Activated CD4-positive, alpha-beta T cell treated with anti-CD3 and anti-CD28 coated beads, Interleukin-2, amount 50 U/mL, for 16 hours (primary cell): ENCODE measurements at regions not wholly inside any gene's neighbourhood (a gene's known extent, or its start where the extent isn't known, plus 50 kb on each side); places are given as distances from the start of the nearest gene placed in this dataset.
"Not testable (repeated sequence)": the region's sequence is repeated elsewhere in the genome, so short reads cannot be mapped to it uniquely, and the experiment has no call there.

ENCODE experiments used
- DNase-seq: peaks from one replicate; pipeline ENCODE4 v3.0.0-alpha.2; 2020

DNA sequence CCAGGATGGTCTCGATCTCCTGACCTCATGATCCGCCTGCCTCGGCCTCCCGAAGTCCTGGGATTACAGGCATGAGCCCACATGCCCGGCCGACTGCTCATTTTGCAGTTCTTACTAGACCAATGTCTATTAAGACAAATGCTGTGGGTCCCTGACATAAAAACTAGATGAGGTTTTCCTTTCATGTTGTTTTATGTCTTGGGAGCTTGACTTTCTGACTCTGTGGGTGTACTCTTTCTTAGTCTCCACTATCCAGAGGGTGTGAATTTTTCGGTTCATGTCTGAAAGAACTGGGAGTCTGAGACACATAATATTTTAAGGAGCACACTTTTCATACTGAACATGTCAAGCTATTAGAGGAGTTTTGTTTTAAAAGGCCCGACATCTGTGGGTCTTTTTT, 744.9 kb upstream of the B3GALT2 start:
- DNase-seq: no peak

- no peak for DNase-seq
Observed at GRCh38 chr1:193929374-193930033, 743.1 kb upstream of the B3GALT2 start.

DNA sequence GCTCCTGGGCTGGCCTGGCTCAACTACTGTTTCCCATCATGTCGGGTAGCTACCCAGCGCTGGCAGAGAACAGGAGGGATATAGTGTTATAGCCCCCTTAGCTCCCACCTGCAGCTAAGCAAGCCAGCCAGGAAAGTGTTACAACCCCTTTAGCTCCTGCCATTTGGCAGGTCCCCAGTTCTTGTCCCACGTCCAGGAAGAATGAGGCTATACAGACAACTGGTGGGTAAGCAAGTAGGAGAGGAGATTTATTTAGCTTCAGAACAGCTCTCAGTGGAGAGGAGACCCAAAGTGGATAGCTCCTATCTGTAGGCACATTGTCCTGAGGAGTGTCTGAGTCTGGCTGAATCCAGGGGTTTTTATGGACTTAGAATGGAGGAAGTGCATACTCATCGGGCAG, 741.1 kb upstream of the B3GALT2 start:
- DNase-seq: no peak

- no peak for DNase-seq
Observed at GRCh38 chr1:193926956-193927355, 740.5 kb upstream of the B3GALT2 start.

GRCh38 chr1:193919827-193920226, 733.4 kb upstream of the B3GALT2 start:
- DNase-seq: no peak

DNA sequence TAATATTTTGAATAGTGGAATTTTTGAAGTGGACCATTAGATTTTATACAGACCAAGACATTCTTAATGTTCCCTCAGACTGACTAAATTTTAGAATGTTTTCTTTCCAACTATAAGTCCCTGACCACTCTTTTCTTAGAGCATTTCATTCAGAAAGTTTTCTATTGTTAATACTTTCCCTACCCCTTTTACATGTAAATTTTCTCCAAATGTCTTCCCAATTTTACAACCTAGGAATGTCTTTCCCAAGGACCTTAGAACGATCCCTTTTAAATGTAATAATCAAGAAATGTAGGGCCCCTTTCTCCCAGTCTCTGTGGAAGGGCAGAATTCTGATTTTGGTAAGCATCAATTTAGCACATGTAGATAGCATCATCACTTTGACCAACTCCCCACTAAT, 730.0 kb upstream of the B3GALT2 start:
- DNase-seq: no peak

- no peak for DNase-seq
Observed at GRCh38 chr1:193914871-193915270, 728.5 kb upstream of the B3GALT2 start.

DNA sequence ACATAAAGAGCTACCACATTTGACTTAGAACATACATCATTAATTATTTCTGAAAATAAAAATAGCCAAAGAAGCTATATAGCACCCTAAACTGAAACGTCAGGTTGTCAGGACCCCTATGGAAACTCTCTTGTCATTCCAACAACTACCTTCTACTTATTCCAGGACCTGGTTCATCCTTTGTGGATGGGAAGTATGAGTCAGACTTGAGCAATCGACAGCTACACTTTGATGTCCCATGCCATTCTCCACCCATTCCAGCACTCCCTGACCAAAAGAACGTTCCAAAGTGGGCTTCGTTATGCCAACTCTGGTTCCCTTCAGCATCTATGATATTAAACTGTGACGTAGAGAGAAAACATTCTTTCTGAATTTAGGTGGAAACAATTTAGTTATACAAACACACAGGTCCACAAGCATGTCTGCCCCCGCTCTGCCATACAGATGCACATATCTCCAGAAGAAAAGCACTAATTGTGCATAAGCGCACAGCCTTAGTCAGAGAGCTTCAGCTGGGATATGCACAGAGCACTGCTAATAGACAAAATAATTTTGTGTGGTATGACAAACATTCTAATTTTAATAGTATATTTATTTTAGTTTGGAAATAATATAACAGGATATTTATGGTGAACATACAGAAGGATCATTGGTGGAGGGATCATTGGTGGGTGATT, 723.1 kb upstream of the B3GALT2 start:
- no peak for DNase-seq

DNA sequence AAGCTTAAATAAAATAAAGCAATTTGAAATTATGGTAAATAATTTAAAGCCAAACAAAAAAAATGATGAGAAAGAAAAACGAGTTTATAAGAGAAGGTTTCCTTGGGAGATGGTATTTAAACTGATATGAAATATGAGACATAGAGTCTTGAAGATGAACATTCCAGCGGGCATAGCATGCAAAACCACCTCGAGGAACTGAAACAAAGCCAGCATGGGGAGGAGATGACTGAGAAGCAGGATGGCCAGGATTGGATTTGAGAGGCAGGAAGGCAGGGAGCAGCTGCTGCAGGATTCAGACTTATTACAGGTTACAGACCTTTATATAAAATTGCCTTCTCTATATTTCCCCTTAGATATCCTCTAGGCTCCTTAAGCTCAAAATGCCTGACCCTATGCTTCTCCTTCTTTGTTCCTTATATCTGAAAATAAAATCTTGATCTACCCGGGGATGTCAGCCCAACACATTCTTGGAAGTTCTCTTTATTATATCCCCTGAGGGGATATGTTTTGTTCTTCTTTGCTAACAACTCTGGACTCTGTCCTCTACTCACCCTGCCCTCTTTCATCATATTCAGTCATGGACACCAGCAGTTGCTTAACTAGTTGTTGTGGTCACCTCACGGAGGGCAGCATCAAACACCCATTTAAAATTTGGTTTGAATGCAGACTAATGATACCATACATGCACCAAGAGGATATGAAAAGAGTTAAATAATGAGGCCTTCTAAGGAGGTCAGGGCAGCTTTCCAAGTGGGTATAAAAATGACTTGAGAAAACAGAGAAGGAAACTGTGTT, 719.1 kb upstream of the B3GALT2 start:
- DNase-seq: no peak

DNA sequence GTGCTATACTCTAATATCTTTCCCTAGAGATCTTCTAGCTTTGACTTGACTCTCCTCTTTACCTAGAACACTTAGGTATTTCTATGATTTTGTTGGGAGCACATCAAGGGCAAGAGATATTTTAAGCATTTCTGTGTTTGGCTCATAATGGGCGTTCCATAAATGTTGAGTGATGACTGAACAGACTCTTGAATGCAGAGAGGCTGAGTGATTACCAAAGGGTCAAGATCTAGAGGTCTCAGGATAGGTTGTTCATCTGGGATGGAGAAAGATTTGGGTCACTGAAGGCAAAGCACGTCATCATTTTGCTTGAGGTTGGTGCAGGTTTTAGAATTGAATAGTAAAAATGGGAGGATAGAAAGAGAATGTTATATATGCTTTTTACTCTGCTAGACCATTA, 705.4 kb upstream of the B3GALT2 start:
- no peak for DNase-seq

- no peak for DNase-seq
Observed at GRCh38 chr1:193890935-193891334, 704.5 kb upstream of the B3GALT2 start.

GRCh38 chr1:193884848-193885558, 698.6 kb upstream of the B3GALT2 start:
- DNase-seq: no peak

GRCh38 chr1:193877920-193878319, 691.5 kb upstream of the B3GALT2 start:
- DNase-seq: not testable (repeated sequence)

DNA sequence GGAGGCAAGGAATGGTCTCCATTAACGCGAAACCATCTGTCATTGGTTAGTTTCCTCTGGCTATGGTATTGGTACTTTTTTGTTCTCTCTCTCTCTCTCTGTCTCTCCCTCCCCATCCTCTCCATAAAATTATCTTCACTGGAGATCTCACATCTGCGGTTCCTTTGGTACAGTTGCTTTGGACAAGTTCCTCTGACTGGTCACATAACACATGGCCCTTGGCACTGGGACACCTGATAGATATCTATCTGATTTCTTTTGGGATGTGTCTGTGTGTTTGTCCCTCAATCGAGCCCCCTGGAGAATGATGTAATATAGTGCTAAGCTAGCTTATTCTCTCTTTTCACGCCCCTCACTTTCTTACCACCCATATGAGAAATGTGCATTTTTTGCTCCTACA, 682.0 kb upstream of the B3GALT2 start:
- no peak for DNase-seq

- DNase-seq: no peak
Observed at GRCh38 chr1:193856261-193856660, 669.8 kb upstream of the B3GALT2 start.

- DNase-seq: no peak
Observed at GRCh38 chr1:193850745-193851144, 664.3 kb upstream of the B3GALT2 start.

DNA sequence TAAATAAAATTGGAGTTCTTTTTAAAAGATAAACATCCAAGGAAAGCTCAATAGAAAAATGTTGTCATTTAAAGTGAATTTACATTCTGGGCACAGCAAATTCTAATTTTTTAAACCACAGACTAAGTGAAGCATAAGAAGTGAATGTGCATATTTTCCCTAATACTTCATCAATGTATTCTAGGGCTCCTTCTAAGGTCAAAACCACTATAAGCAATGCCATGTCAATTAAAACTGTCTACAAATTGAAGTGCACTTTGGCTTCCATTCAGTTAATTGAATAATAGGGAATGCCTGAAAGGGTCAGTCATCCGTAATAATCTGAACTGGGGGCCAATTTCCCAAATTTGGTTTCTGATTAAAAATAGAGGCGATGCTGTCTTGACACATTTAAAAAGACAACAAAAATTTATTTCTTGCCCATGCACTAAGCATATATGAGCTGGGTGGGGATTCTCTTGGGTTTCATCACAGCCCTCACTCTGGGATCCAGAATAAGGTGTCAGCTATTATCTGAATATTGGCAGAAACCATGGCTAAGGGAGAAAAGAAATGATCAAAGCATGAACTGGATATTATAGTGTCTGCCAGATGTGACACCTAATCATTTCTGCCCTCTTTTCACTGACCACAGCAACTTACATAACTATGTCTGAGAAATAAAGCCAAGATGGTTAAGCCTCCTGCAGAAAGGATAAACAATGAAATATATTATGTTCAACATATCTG, 660.6 kb upstream of the B3GALT2 start:
- DNase-seq: no peak

DNA sequence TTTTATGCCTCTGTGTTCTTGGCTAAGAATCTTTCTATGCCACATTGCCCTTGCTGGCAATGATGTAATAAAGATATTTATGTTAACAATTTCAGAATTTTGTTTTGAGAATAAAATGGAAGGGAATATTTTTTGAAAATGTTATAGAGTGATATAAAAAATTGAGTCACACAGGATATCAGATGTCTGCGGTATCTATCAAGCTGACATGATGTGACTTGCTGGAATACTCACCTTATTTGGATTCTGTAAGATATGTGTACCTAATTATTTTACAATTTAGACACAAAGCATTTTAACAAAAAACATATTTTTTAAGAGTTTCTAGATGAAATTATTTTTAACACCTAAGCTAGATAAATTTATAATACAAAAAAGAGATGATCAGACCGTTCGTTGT, 660.0 kb upstream of the B3GALT2 start:
- DNase-seq: no peak

GRCh38 chr1:193841857-193842256, 655.4 kb upstream of the B3GALT2 start:
- no peak for DNase-seq

- no peak for DNase-seq
Observed at GRCh38 chr1:193831465-193831864, 645.1 kb upstream of the B3GALT2 start.

DNA sequence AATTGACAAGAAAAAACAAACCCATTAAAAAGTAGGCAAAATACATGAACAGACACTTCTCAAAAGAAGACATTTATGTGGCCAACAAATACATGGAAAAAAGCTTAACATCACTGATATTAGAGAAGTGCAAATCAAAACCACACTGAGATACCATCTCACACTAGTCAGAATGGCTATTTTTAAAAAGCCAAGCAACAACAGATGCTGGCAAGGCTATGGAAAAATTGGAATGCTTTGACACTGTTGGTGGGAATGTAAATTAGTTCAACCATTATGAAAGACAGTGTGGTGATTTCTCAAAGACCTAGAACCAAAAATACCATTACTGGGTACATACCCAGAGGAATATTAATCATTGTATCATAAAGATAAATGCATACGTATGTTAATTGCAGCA, 641.1 kb upstream of the B3GALT2 start:
- DNase-seq: no peak

GRCh38 chr1:193819376-193819775, 633.0 kb upstream of the B3GALT2 start:
- no peak for DNase-seq

DNA sequence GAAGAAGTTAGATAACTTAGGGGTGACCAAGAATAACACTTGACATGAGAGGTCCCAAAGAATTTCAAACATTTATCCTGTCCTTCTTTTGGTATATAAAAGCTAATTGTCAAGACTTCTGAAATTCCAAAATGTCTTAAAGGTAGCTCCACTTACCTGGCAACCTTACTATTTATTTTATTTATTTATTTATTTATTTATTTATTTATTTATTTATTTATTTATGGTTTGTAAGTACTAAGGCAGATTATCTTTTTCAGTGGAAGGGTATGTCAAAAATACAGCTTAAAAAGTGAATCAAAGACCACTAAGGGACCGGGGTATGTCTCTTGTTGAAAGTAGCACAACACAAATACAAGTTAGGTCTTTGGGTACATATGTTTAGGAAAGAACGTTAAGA, 620.8 kb upstream of the B3GALT2 start:
- no peak for DNase-seq
